GM19023 (cell line): ENCODE measurements at regions not wholly inside any gene's neighbourhood (a gene's known extent, or its start where the extent isn't known, plus 50 kb on each side); places are given as distances from the start of the nearest gene placed in this dataset.

Experiments
- ATAC-seq: cut with Tn5 transposase; IDR thresholded peaks from one replicate; pipeline ENCODE4 v1.9.1; 2021; ENCODE audit warnings: mild to moderate bottlenecking, moderate library complexity; ENCODE audit not compliant: unreplicated experiment

DNA sequence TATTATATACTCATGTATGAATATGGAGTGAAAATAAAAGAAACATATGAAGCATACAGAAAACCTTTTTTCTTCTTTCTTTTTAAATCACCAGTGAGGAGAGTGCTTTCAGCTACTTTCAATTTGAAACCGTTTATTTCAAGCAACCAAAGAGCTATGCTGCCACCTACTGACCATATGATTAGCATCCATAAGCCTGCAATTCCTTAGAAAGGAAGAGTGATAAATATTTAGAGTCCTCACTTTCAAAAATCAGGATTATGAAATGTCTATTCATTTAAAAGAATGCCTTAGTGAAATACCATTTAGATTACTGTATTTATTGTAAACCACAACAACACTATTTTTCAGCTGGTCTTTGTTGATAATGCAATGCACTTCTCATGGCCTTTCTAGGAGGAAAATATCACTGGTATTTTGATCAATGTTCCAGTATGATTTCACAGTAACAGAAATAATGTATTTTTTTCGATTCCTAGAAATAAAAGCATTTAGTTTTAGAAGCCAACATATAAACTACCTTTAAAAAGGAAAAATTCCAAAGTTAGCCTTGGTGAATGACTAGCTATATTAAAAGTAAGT, 667.6 kb downstream of the PCDH18 start:
- ATAC-seq = peak; percentile 91

DNA sequence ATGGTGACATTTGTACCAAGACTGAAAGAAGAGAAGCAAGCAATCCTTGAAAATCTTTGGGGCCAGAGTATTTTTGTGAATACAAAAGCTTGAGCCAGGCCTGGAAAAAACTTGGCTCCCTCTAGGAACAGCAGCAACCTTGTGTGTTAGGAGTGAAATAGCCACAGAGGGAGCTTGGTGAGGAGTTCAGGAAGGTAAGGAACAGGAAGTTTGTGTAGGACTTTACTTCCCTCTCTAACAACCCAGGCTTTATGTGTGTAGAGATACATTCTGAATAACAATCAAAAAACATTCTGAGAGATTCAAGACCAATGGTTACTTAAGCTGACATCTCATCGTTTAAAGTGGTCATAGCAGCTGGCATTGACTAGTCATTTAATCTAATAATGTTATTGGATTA, 668.5 kb downstream of the PCDH18 start:
- no peak for ATAC-seq

DNA sequence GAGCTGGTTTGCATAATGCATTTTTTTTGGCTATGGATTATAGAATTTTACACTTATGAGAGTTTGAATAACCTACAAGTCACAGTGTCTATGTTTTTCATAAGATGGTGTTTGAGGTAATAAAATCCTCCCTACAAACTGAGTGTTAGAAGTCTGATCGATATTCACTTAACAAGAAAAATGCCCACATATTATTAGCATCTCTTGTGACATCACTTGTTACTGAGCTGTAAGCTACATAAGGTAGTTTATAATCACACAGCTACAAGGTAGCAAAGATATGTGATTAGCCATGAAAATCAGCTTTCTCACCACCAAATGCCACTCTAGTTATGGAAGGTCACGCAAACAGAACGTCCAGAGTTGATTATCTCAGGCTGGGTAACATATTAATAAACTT, 669.6 kb downstream of the PCDH18 start:
- no peak for ATAC-seq

GRCh38 chr4:136861091-136861490, 671.2 kb downstream of the PCDH18 start:
- ATAC-seq = no peak

- no peak for ATAC-seq
Measured at GRCh38 chr4:136858903-136859302, 673.4 kb downstream of the PCDH18 start.

DNA sequence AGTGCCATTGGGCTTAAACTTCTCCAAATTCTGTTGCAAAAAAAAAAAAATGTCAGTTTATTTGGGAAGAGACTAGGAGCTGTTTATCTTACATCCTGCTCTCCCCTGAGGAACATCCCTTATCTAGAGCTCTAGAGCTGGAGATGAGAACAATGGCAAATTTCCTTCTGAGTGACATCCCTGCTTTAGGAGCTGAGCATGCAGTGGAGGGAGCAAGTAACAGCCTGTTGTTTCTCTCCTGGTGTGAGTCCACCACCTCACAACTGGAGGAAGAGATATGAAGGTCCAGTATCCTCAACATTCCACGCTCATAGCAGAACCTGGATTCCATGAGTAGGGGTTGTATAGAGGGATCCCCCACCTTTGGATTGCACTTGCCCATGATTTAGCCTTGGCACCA, 676.4 kb downstream of the PCDH18 start:
- no peak for ATAC-seq

- ATAC-seq = no peak
Measured at GRCh38 chr4:136850446-136850845, 681.8 kb downstream of the PCDH18 start.

DNA sequence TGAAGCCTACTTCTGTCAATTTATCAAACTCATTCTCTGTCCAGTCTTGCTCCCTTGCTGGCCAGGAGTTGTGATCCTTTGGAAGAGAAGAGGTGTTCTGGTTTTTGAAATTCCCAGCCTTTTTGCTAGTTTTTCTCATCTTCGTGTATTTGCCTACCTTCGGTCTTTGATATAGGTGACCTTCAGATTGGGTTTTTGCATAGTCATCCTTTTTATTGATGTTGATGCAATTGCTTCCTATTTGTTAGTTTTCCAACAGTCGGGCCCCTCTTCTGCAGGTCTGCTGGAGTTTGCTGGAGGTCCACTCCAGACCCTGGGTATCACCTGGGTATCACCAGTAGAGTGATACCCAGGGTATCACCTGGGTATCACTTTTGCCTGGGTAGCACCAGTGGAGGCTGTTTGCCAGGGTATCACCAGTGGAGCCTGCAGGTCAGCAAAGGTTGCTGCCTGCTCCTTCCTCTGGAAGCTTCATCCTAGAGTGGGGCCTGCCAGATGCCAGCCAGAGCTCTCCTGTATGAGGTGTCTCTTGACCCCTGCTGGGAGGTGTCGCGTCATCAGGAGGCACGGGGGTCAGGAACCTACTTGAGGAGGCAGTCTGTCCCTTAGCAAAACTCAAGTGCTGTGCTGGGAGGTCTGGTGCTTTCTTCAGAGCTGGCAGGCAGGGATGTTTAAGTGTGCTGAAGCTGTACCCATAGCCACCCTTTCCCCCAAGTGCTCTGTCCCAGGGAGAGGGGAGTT, 684.2 kb downstream of the PCDH18 start:
- ATAC-seq = no peak

DNA sequence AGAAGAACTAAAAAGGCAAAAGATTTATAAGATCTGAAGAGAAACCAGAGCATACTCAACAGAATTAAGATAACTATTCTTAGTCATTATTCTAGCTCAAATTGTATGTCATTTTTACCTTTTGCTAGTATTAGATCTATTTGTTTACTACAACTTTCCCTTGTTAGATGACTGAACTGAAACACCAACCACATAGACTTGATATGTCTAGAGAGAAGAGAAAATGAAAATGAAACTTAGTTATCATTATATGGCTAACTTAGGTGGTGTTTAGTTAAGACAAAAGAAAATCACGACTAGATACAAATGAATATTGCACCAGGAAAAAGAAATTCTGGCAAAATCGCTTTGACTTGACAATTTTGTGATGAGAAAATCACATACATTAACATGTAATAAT, 690.8 kb downstream of the PCDH18 start:
- no peak for ATAC-seq

GRCh38 chr4:136838607-136839006, 693.7 kb downstream of the PCDH18 start:
- ATAC-seq = no peak

DNA sequence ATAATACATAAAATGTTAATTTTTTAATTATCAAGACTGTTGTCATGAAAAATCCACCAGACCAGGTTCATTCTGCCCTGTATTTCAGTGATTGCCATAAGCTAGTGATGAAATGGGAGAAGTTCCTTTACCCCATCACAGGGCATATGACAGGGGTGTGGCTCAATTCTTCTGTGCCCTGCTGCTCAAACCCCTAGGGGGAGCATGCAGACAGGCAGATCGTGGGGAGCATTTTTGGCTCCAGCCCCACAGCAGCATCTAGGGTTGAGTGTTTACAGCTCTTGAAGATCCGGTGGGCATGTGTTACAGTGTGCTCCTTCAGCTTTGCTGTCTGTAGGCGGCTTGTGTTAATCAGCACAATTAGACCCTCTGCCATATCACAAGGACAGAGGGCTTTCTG, 700.7 kb downstream of the PCDH18 start:
- ATAC-seq = no peak

- no peak for ATAC-seq
Measured at GRCh38 chr4:136829280-136829679, 703.0 kb downstream of the PCDH18 start.

- no peak for ATAC-seq
Measured at GRCh38 chr4:136823020-136823419, 709.3 kb downstream of the PCDH18 start.

DNA sequence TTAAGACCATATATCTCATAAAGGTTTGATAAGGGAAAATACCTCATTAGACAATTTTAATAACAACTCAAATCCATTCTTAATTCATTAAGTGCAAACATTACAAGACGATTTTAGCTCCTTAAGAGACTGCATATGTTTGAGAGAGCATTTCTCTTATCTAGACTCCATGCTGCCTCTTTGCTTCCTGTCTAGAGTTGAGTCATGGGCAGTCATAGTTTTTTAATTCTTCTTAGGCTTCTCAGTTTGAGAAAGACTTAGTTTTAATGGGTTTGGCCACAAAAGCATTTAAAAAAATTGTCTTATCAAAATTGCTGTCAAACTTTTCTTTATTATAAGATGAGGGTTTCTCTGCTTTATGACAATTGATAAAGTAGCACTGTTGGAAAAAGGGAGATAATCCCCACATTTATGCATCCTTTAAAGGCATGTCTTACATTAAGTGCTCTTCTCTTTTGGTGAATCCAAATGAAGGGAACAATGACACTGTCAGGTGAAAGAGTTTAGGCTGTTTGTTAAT, 713.4 kb downstream of the PCDH18 start:
- ATAC-seq = no peak

DNA sequence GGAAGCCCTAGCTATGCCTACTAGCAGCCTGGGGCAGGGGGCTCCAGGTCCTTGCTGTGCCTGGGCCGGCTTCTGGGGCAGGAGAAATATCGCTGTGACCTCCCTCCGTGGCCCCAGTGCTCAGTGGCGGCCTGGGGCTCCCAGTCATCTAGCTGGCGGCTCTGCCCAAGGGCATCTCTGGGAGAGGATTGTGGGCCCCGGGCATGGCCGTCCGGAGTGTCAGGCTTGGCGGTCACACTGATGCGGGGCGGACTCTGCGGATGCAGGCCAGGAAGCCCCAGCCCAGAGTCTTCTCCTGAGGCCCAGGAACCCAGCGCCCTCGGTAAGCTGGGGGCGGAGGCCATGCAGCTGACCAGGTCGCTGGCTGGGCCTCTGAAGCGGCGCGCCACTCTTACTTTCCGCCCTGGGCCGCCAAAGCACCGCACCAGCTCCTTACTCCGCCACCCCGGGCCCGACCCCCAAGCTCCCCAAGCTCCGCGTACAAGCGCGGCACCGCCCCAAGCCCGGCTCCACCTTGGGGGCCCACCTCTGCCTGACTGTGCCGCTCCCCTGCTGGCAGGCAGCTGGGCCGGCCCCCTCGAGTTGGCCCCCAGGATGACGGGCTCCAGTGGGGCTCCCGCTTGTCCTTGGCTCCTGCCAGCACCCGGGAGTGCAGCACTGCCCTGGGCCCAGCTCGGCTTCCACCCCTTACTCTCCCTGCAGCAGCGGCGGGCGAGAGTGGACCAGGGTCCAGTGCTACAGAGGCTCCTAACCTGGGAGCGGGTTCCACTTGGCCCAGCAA, 720.0 kb downstream of the PCDH18 start:
- no peak for ATAC-seq

GRCh38 chr4:136811496-136812077, 720.7 kb downstream of the PCDH18 start:
- no peak for ATAC-seq

- ATAC-seq = no peak
Measured at GRCh38 chr4:136810626-136811025, 721.7 kb downstream of the PCDH18 start.

GRCh38 chr4:136806844-136807243, 725.5 kb downstream of the PCDH18 start:
- no peak for ATAC-seq

- ATAC-seq = no peak
Measured at GRCh38 chr4:136805617-136806016, 726.7 kb downstream of the PCDH18 start.

DNA sequence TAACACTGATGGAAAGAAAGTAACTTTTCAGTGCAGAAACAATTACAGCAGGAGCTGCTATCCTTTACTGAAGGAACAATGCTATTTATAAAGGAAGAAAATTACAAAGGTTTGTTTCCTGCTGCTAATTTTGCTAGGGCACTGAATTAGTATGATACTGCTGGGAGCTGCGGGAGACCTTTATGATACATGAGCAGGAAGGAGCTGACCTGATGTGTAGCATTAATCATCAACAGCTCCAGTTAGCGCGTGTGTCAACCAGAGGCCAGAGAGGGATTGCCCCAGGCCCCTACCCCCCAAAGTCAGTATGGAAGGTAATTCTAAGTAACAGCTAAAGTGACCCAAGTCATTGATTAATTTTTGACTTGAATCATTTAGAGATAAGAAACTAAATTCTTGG, 728.9 kb downstream of the PCDH18 start:
- no peak for ATAC-seq

DNA sequence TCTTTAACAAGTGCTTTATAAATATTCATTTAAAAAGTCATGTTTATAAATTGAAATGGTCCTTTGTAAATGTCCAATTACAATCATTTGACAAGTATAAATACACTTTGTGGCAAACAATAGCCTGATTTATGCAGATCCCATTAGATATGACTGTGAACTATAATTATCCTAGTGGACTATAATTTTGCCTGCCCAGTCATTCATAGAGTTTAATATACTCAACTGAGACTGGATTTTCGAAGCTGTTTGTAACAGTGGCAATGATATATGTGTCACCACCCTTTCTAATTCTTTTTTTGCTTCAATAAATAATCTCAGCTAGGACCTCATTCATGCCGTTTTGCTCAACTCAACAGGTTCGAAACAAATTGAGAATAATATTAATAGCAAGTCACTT, 732.0 kb downstream of the PCDH18 start:
- no peak for ATAC-seq
